Esophagus squamous epithelium (tissue), 4 donors: ENCODE measurements at regions not wholly inside any gene's neighbourhood (a gene's known extent, or its start where the extent isn't known, plus 50 kb on each side); places are given as distances from the start of the nearest gene placed in this dataset.

ENCODE experiments used
- CTCF ChIP-seq, 6 experiments: fragments of 450-650 bp in 4 of 6; fragments of 200-600 bp in 2 of 6; sonication (generic) in 2 of 6; IDR thresholded peaks; one replicate each; pipeline ENCODE4 v1.5.1; 2016 to 2019; ENCODE audit warnings: antibody characterized with exemption in 6 of 6, mild to moderate bottlenecking in 4 of 6, moderate library complexity in 4 of 6
- POLR2A ChIP-seq, 4 donors: fragments of 450-650 bp; IDR thresholded peaks; one replicate each; pipeline ENCODE4 v1.6.1; 2017; ENCODE audit warnings: antibody characterized with exemption in 4 of 4, mild to moderate bottlenecking in 4 of 4, moderate library complexity in 3 of 4

- TF ChIP-seq CTCF (IDR thresholded peaks at IDR 0.05) = no peak
- no peak for TF ChIP-seq POLR2A (IDR thresholded peaks at IDR 0.05)
Measured at GRCh38 chr1:98172578-98172977, 251.7 kb upstream of the DPYD start.
